Sigmoid colon (tissue), 3 donors: ENCODE measurements at regions not wholly inside any gene's neighbourhood (a gene's known extent, or its start where the extent isn't known, plus 50 kb on each side); places are given as distances from the start of the nearest gene placed in this dataset.

Source experiments
- POLR2A ChIP-seq, 2 donors: fragments of 450-650 bp; IDR thresholded peaks; one replicate each; pipeline ENCODE4 v1.6.1; 2016; ENCODE audit warnings: antibody characterized with exemption in 2 of 2, mild to moderate bottlenecking in 2 of 2, moderate library complexity in 2 of 2
- TF ChIP-seq, protein P1 (sequence below), 4 experiments: fragments of 450-650 bp in 3 of 4; fragments of 200-600 bp in 1 of 4; IDR thresholded peaks; one replicate each; pipeline ENCODE4 v1.5.1; 2016 to 2019; ENCODE audit warnings: antibody characterized with exemption in 4 of 4, mild to moderate bottlenecking in 3 of 4, moderate library complexity in 2 of 4

DNA sequence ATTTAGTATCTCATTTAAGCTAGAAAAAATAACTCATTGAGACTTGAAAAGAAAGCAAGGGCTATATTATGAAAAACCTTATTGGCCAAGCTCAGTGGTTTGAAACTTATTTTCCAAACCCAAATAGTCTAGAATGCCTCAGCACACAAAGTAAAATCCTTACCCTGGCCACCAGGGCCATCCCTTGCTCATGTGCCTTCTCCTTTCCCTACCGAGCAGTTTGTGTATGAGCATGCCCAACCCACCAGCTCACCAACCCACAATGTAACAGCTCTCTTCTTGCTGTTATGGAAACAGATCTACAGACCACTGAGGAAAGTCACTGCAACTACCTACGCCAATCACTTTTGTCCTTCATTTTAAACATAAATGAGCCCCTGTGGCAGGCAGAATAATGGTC, 79.6 kb upstream of the CARMIL1 start:
- TF ChIP-seq, protein P1, sequence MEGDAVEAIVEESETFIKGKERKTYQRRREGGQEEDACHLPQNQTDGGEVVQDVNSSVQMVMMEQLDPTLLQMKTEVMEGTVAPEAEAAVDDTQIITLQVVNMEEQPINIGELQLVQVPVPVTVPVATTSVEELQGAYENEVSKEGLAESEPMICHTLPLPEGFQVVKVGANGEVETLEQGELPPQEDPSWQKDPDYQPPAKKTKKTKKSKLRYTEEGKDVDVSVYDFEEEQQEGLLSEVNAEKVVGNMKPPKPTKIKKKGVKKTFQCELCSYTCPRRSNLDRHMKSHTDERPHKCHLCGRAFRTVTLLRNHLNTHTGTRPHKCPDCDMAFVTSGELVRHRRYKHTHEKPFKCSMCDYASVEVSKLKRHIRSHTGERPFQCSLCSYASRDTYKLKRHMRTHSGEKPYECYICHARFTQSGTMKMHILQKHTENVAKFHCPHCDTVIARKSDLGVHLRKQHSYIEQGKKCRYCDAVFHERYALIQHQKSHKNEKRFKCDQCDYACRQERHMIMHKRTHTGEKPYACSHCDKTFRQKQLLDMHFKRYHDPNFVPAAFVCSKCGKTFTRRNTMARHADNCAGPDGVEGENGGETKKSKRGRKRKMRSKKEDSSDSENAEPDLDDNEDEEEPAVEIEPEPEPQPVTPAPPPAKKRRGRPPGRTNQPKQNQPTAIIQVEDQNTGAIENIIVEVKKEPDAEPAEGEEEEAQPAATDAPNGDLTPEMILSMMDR (IDR thresholded peaks at IDR 0.05), result no peak
- no peak for TF ChIP-seq POLR2A (IDR thresholded peaks at IDR 0.05)
